Loucy (cell line): ENCODE measurements at regions not wholly inside any gene's neighbourhood (a gene's known extent, or its start where the extent isn't known, plus 50 kb on each side); places are given as distances from the start of the nearest gene placed in this dataset.

Experiments used
- CTCF ChIP-seq: fragments of 200-600 bp; sonication (generic); conservative IDR thresholded peaks from 2 replicates; pipeline ENCODE4 v1.5.1; 2014; ENCODE audit warnings: mild to moderate bottlenecking, antibody characterized with exemption, low read length
- EZH2phosphoT487 ChIP-seq: fragments of 200-600 bp; IDR thresholded peaks from 2 replicates; pipeline ENCODE4 v1.6.1; 2018; ENCODE audit warnings: antibody characterized with exemption, mild to moderate bottlenecking, moderate library complexity, borderline replicate concordance

- TF ChIP-seq CTCF (no peak), EZH2phosphoT487 (no peak)
Measured at GRCh38 chr5:29867155-29867554, 1326.3 kb upstream of the CDH6 start.
